ENCODE measurements at regions not wholly inside any gene's neighbourhood (a gene's known extent, or its start where the extent isn't known, plus 50 kb on each side); places are given as distances from the start of the nearest gene placed in this dataset.

DNA sequence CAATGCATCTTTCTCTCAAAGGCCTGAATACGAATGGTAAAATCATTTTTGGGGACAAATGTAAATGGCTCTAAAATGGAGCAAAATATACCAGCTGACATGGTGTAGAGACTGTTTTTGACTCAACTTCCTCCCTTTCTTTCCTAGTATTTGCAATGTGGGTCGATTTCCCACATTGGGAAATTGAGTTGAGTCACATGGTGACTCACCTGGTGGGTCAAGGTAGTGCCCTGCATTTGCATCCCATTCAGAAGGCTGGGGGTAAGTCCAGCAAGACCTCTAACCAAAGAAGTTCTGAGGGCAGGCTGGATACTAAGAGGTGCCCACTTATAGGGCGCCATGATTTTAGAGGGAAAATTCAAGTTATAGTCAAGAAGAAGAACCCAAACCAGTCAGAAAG is 179.6 kb upstream of the MPDZ start:
- no peak for DNase-seq
- Histone ChIP-seq H3K36me3 (no peaks in the 10 kb centered on the region), H3K27ac (no peak overlapping the region), H3K4me3 (no peak overlapping the region), H3K9me3 (no peaks in the 10 kb centered on the region), H3K27me3 (no peaks in the 10 kb centered on the region), H3K4me1 (no peaks in the 10 kb centered on the region)
- TF ChIP-seq, protein P1, sequence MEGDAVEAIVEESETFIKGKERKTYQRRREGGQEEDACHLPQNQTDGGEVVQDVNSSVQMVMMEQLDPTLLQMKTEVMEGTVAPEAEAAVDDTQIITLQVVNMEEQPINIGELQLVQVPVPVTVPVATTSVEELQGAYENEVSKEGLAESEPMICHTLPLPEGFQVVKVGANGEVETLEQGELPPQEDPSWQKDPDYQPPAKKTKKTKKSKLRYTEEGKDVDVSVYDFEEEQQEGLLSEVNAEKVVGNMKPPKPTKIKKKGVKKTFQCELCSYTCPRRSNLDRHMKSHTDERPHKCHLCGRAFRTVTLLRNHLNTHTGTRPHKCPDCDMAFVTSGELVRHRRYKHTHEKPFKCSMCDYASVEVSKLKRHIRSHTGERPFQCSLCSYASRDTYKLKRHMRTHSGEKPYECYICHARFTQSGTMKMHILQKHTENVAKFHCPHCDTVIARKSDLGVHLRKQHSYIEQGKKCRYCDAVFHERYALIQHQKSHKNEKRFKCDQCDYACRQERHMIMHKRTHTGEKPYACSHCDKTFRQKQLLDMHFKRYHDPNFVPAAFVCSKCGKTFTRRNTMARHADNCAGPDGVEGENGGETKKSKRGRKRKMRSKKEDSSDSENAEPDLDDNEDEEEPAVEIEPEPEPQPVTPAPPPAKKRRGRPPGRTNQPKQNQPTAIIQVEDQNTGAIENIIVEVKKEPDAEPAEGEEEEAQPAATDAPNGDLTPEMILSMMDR (IDR thresholded peaks at IDR 0.05), result no peak

DNA sequence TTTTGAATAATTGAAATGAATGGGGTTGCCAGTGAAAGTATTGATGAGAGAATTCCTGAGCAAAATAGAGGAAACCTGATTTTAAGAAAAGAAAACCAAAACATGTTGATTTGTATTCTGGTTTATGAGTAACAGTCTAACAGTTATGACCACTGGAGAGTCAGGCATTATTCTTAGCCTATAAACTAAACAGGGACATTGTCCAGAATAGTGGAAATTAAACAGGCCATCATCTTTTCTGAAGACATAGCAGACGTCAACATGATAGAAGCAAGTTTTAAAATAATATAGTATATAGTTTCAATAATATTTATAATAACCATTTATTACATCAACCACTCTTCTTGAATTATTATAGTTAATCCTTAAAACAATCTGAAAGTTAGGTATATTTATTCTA is 178.3 kb upstream of the MPDZ start:
- H3K4me3 ChIP-seq, result no peak overlapping the region
- no peaks in the 10 kb centered on the region for H3K27me3 ChIP-seq
- H3K36me3 ChIP-seq, result no peaks in the 10 kb centered on the region
- no peaks in the 10 kb centered on the region for H3K9me3 ChIP-seq
- TF ChIP-seq, protein P1 (IDR thresholded peaks at IDR 0.05), result no peak
- TF ChIP-seq POLR2A (IDR thresholded peaks at IDR 0.05), result no peak
- no peak overlapping the region for H3K27ac ChIP-seq
- no peak for DNase-seq
- H3K4me1 ChIP-seq, result no peaks in the 10 kb centered on the region

DNA sequence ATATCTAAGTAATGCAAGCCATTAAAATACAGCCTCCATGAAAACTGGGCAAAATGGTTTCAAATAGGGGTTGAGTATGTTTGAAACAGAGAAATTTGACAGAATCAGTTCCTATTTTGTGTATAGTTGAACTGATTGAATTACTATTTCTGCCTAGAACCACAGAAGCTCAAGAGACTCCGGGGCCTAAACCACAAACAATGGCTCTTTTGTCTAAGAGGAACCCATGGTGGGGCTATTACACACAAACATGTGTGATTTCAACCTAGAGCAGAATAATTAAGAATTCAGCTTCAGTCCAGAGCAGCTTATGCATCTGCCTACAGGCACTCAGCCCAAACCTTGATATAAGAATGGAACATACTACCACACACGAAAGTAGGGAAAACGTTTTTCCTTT is 171.2 kb upstream of the MPDZ start:
- Histone ChIP-seq H3K27ac (no peak overlapping the region), H3K9me3 (no peaks in the 10 kb centered on the region), H3K4me1 (no peaks in the 10 kb centered on the region), H3K27me3 (no peaks in the 10 kb centered on the region), H3K36me3 (no peaks in the 10 kb centered on the region), H3K4me3 (no peak overlapping the region)
- no peak for TF ChIP-seq POLR2A (IDR thresholded peaks at IDR 0.05)
- TF ChIP-seq, protein P1 (IDR thresholded peaks at IDR 0.05), result no peak
- no peak for DNase-seq

DNA sequence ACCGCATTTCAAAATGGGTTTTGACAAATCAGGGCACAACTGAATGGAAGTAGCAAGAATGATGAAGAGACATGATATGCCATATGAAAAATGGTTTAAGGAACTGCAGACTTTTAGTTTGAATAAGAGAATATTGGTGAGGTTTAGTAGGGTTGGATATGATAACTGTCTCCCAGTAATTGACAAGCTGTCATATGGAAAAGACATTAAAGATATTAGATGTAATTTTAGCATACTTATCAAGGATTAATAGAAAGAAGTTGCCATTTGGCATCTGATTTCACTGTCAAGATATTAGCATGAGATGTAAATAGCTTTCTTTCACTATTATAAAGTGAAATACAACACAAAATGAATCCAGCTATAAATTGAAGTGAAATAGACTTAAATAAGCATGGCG is 169.0 kb upstream of the MPDZ start:
- no peak for TF ChIP-seq POLR2A (IDR thresholded peaks at IDR 0.05)
- TF ChIP-seq, protein P1 (IDR thresholded peaks at IDR 0.05), result no peak
- no peaks in the 10 kb centered on the region for H3K36me3 ChIP-seq
- no peaks in the 10 kb centered on the region for H3K9me3 ChIP-seq
- DNase-seq, result no peak
- no peaks in the 10 kb centered on the region for H3K27me3 ChIP-seq
- H3K27ac ChIP-seq, result no peak overlapping the region
- no peaks in the 10 kb centered on the region for H3K4me1 ChIP-seq
- no peak overlapping the region for H3K4me3 ChIP-seq

DNA sequence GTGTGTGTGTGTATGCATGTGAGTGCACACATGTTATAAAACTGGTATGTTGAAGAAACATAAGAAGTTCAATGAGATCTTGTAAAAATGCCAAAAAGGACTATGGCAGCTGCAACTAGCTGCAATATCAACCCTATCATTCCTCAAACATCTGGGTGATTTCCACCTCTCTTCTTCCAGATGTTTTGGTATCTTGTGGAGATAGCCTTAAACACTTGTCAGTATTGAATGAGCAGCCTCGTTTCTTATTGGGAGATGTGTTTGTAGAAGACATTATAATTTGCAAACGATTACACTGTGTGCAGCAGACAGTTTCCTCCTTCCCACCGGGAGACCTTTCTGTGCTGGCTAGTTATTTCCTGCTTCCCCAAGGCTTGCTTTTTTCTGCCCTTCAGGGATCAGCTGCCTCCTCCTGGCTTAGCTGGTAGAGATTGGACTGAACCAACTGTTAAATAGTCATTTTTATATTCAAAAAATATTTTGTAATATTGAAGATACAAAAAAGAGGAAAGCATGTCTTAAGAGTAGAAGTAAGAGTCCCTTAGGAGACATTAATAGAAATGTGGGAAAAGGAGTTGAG is 168.4 kb upstream of the MPDZ start:
- no peaks in the 10 kb centered on the region for H3K27me3 ChIP-seq
- DNase-seq, result no peak
- TF ChIP-seq, protein P1 (IDR thresholded peaks at IDR 0.05), result no peak
- TF ChIP-seq POLR2A (IDR thresholded peaks at IDR 0.05), result no peak

More for the DNA sequence above, 168.4 kb upstream of the MPDZ start:
- Histone ChIP-seq H3K27ac (no peak overlapping the region), H3K4me3 (no peak overlapping the region), H3K9me3 (no peaks in the 10 kb centered on the region), H3K36me3 (no peaks in the 10 kb centered on the region), H3K4me1 (no peaks in the 10 kb centered on the region)

All from Peyer's patch (tissue), 4 donors.